PC-3 (cell line): ENCODE measurements at regions not wholly inside any gene's neighbourhood (a gene's known extent, or its start where the extent isn't known, plus 50 kb on each side); places are given as distances from the start of the nearest gene placed in this dataset.

Source experiments
- ATAC-seq: fragments of 200-7000 bp; cut with Tn5 transposase; 2 replicates; pipeline ENCODE4 v1.9.1; 2020; ENCODE audit warnings: mild to moderate bottlenecking, moderate library complexity
- BruUV-seq: library from RNA; stranded (reverse); fragments of 400-500 nt; replicated peaks from 2 replicates; lab custom pipeline; 2021; lab: Mats Ljungman, UMichigan
- CTCF ChIA-PET: fragments of 300-600 bp; sonication (Branson Sonifier 250); formaldehyde crosslinking; loops from one replicate; lab custom pipeline; 2022; ENCODE audit warnings: antibody characterized with exemption; lab: Charles Lee
- POLR2A ChIA-PET: fragments of 300-600 bp; sonication (Branson Sonifier 250); formaldehyde crosslinking; loops from one replicate; lab custom pipeline; 2022; ENCODE audit warnings: antibody characterized with exemption; ENCODE audit not compliant: unreplicated experiment; lab: Charles Lee
- DNase-seq: peaks from one replicate; pipeline ENCODE4 v3.0.0-alpha.2; 2015
- H2AFZ ChIP-seq: fragments of 300-600 bp; sonication (generic); 2 replicates; pipeline ENCODE4 v1.6.0; 2016; ENCODE audit warnings: antibody characterized with exemption, low read length
- H3F3A ChIP-seq: fragments of 300-600 bp; sonication (generic); one replicate; pipeline ENCODE4 v1.6.0; 2017; ENCODE audit warnings: antibody characterized with exemption, low read length, control low read depth, mild to moderate bottlenecking; ENCODE audit not compliant: unreplicated experiment
- H3K27ac ChIP-seq: fragments of 300-600 bp; sonication (generic); 2 replicates; pipeline ENCODE4 v1.5.1; 2016; ENCODE audit warnings: mild to moderate bottlenecking, low read length
- H3K27me3 ChIP-seq: fragments of 300-600 bp; sonication (generic); 2 replicates; pipeline ENCODE4 v1.6.1; 2016; ENCODE audit warnings: low read length, mixed read lengths
- H3K36me3 ChIP-seq: fragments of 300-600 bp; sonication (generic); 2 replicates; pipeline ENCODE4 v1.6.1; 2016; ENCODE audit warnings: low read depth, mixed run types, low read length, mixed read lengths
- H3K4me1 ChIP-seq: fragments of 300-600 bp; sonication (generic); 2 replicates; pipeline ENCODE4 v1.5.1; 2016; ENCODE audit warnings: low read length; ENCODE audit not compliant: insufficient read depth
- H3K4me2 ChIP-seq: fragments of 300-600 bp; sonication (generic); 2 replicates; pipeline ENCODE4 v1.6.0; 2016; ENCODE audit warnings: low read length
- H3K4me3 ChIP-seq: fragments of 300-600 bp; sonication (generic); 2 replicates; pipeline ENCODE4 v1.5.1; 2016; ENCODE audit warnings: mild to moderate bottlenecking, low read length, mixed read lengths
- H3K79me2 ChIP-seq: fragments of 300-600 bp; sonication (generic); 2 replicates; pipeline ENCODE4 v1.6.1; 2017; ENCODE audit warnings: low read length, mixed read lengths
- H3K9ac ChIP-seq: fragments of 300-600 bp; sonication (generic); 2 replicates; pipeline ENCODE4 v1.6.0; 2016; ENCODE audit warnings: mild to moderate bottlenecking, low read length
- H3K9me2 ChIP-seq: fragments of 300-600 bp; sonication (generic); replicated peaks from 2 replicates; pipeline ENCODE4 v1.6.1; 2016; ENCODE audit warnings: mixed run types, low read length, mixed read lengths
- H3K9me3 ChIP-seq: fragments of 300-600 bp; sonication (generic); 2 replicates; pipeline ENCODE4 v1.6.1; 2016; ENCODE audit warnings: low read length, mixed read lengths
- H4K20me1 ChIP-seq: fragments of 300-600 bp; sonication (generic); 2 replicates; pipeline ENCODE4 v1.6.1; 2016; ENCODE audit warnings: low read length, mixed read lengths
- EZH2 ChIP-seq: fragments of 300-600 bp; sonication (generic); IDR thresholded peaks from one replicate; pipeline ENCODE4 v1.6.1; 2017; ENCODE audit warnings: antibody characterized with exemption, mild to moderate bottlenecking, low read length; ENCODE audit not compliant: unreplicated experiment
- EZH2phosphoT487 ChIP-seq: fragments of 300-600 bp; sonication (generic); IDR thresholded peaks from 2 replicates; pipeline ENCODE4 v1.6.1; 2018; ENCODE audit warnings: mild to moderate bottlenecking, antibody characterized with exemption, low read length, borderline replicate concordance
- intact Hi-C: fragments of 100-400 bp; cut with micrococcal nuclease; formaldehyde crosslinking; loops from 2 replicates; pipeline ENCODE4 v1.9.0; 2023
- TF ChIP-seq, protein P1 (sequence below): fragments of 300-600 bp; sonication (generic); conservative IDR thresholded peaks from 2 replicates; pipeline ENCODE4 v1.5.1; 2017; ENCODE audit warnings: antibody characterized with exemption, low read depth, mild to moderate bottlenecking, low read length

DNA sequence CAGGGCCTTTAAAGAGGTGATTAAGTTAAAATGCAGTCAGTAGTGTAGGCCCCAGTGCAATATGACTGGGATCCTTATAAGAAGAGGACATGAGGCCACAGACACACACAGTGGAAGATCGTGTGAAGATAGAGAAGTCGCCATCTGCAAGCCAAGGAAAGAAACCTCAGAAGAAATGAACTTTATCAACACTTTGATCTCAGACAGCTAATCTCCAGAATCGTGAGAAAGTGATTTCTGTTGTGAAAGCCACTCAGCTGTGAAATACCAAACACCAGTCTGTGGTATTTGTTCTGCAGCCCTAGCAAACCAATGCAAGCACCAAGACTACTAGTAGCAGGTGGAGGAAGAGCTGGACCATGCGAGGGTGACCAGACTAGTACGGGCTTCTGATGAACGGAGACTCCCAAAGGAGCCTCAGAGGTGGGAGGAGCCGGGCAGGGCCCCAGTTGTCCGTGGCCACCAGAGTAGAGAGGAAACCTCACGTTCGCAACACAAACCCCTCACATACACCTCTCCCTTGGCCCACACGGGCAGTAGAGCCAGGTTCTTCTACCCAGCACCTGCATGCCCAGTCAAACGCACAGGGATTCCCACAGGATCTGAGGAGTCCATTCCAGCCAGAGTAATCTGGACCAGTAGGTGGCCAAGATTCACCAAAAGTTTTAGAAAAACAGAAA lies 243.0 kb downstream of the TTC8 start:
- H3K4me3 ChIP-seq: no peak overlapping the region
- ChIA-PET CTCF (no interaction called here), POLR2A (no interaction called here)
- no peak overlapping the region for H3K9ac ChIP-seq
- intact Hi-C loops: no loop called here
- H3K4me1 ChIP-seq: no peaks in the 10 kb centered on the region
- TF ChIP-seq EZH2phosphoT487: no peak
- TF ChIP-seq, protein P1, sequence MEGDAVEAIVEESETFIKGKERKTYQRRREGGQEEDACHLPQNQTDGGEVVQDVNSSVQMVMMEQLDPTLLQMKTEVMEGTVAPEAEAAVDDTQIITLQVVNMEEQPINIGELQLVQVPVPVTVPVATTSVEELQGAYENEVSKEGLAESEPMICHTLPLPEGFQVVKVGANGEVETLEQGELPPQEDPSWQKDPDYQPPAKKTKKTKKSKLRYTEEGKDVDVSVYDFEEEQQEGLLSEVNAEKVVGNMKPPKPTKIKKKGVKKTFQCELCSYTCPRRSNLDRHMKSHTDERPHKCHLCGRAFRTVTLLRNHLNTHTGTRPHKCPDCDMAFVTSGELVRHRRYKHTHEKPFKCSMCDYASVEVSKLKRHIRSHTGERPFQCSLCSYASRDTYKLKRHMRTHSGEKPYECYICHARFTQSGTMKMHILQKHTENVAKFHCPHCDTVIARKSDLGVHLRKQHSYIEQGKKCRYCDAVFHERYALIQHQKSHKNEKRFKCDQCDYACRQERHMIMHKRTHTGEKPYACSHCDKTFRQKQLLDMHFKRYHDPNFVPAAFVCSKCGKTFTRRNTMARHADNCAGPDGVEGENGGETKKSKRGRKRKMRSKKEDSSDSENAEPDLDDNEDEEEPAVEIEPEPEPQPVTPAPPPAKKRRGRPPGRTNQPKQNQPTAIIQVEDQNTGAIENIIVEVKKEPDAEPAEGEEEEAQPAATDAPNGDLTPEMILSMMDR: no peak
- TF ChIP-seq EZH2: no peak
- no peaks in the 10 kb centered on the region for H3K9me3 ChIP-seq
- no TSS peak for BruUV-seq
- DNase-seq (no peak), ATAC-seq (no peak)
- H4K20me1 ChIP-seq: no peaks in the 10 kb centered on the region
- H3K27me3 ChIP-seq: no peaks in the 10 kb centered on the region
- no peaks in the 10 kb centered on the region for H3K36me3 ChIP-seq
- H3K9me2 ChIP-seq: no peaks in the 10 kb centered on the region
- no peak overlapping the region for H3K4me2 ChIP-seq
- H2AFZ ChIP-seq: no peak overlapping the region
- H3F3A ChIP-seq: no peaks in the 10 kb centered on the region
- no peak overlapping the region for H3K27ac ChIP-seq
- H3K79me2 ChIP-seq: no peaks in the 10 kb centered on the region

DNA sequence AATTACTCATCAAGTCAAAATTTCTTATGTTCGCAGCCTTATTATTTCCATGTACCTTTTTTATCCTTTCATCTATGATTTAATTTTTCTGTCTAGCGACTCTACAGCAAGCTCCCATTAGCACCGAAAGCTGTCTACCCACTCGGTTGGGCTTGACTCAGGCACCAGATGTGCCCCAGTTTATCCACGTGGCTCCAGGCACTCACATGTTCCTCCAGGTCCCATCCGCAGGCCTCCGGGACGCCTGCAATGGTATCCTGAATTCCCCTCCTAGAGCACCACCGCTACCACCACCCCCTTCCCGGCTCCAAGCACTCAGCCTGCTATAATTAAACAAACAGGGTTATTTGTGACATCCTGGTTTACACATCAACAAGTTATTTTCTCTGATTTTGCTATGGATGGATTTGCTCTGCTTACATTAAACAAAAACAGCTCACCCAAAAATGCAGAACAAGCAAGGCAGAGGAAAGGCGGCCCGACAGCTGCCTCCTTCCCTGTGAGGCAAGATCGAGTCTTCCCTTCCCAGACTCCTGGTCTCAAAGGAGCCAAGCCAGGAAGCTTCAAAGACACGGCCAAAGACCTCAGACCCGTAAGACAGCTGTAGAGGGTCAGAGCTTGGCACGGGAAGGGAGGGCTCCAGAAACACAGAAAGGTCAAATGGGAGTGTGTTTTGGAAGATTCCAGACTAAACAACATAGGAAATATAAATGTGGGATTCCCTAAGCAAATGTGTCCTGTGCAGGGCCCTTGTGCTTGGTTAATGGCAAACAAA lies 253.8 kb downstream of the TTC8 start:
- H3K79me2 ChIP-seq: no peaks in the 10 kb centered on the region
- TF ChIP-seq EZH2phosphoT487: no peak
- TF ChIP-seq EZH2: no peak
- TF ChIP-seq, protein P1: no peak
- H3K9me2 ChIP-seq: no peaks in the 10 kb centered on the region
- no peak overlapping the region for H3K4me2 ChIP-seq
- ChIA-PET POLR2A (interaction anchor here (0.7 kb wide), 1 partner anchor 779 kb away, joined by 7 read pairs; no protein-coding TSS in a partner anchor), CTCF (no interaction called here)
- no peaks in the 10 kb centered on the region for H3K4me1 ChIP-seq
- no peaks in the 10 kb centered on the region for H3F3A ChIP-seq
- no peak overlapping the region for H3K4me3 ChIP-seq
- H3K27ac ChIP-seq: no peak overlapping the region
- intact Hi-C loops: no loop called here
- no peaks in the 10 kb centered on the region for H3K9me3 ChIP-seq
- no peaks in the 10 kb centered on the region for H3K36me3 ChIP-seq
- peaks cover 45% of the 10 kb centered on the region for H3K27me3 ChIP-seq
- no peaks in the 10 kb centered on the region for H4K20me1 ChIP-seq
- ATAC-seq (no peak), DNase-seq (no peak)
- H3K9ac ChIP-seq: no peak overlapping the region
- H2AFZ ChIP-seq: no peak overlapping the region
- no TSS peak for BruUV-seq
